Esophagus muscularis mucosa (tissue), 4 donors: ENCODE measurements at regions not wholly inside any gene's neighbourhood (a gene's known extent, or its start where the extent isn't known, plus 50 kb on each side); places are given as distances from the start of the nearest gene placed in this dataset.

Experiments
- CTCF ChIP-seq, 3 experiments: fragments of 200-600 bp in 2 of 3; fragments of 450-650 bp in 1 of 3; sonication (generic) in 2 of 3; IDR thresholded peaks; one replicate each; pipeline ENCODE4 v1.5.1; 2017 to 2019; ENCODE audit warnings: antibody characterized with exemption in 3 of 3, mild to moderate bottlenecking in 2 of 3, moderate library complexity in 1 of 3
- EP300 ChIP-seq: sonication (generic); formaldehyde crosslinking; IDR thresholded peaks from one replicate; pipeline ENCODE4 v1.6.1; 2017; ENCODE audit warnings: antibody characterized with exemption
- POLR2A ChIP-seq: fragments of 450-650 bp; IDR thresholded peaks from one replicate; pipeline ENCODE4 v1.6.1; 2017; ENCODE audit warnings: antibody characterized with exemption, moderate library complexity, mild to moderate bottlenecking, low read depth
- POLR2AphosphoS5 ChIP-seq, 2 donors: sonication (generic); formaldehyde crosslinking; IDR thresholded peaks; one replicate each; pipeline ENCODE4 v1.6.1; 2017; ENCODE audit warnings: antibody characterized with exemption in 2 of 2

DNA sequence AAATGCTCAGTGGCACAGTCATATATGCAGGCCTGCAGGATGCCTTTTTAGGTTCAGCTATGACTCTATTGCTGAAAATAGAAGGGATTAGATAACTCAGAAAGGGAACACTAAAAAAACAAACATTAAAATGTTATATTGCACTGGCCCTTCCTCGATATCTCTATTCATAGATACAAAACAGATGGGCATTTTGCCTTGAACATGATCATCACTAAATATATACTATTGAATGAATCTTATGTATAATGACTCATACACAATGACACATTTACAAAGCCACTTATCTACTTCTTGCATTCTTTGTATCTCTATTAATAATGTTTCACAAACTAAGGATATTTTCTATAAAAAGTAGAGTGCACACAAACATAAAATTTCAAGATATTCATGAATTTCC lies 2352.8 kb upstream of the RAG2 start:
- TF ChIP-seq POLR2A = no peak
- TF ChIP-seq CTCF (IDR thresholded peaks at IDR 0.05) = no peak
- TF ChIP-seq POLR2AphosphoS5 (IDR thresholded peaks at IDR 0.05) = no peak
- TF ChIP-seq EP300 = no peak
